ENCODE measurements at regions not wholly inside any gene's neighbourhood (a gene's known extent, or its start where the extent isn't known, plus 50 kb on each side); places are given as distances from the start of the nearest gene placed in this dataset.

DNA sequence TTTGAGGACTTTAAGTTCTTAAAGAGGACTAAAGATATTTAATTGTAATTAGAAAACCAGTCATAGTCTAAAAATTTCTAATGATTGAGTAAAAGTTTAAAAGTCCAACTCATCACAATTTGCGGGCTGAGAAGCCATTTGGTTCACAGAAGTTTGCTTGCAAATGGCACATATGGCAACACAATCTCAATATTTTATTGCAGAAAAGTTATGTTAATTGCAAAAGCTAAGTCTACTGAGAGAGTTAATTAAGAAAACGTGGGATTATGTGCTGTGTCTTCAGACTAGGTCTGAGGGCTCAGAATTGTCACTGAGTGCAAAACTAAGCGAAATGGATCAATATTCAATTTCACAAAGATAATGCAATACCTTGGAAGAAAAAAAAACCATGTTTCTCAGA, 289.7 kb downstream of the PYDC2 start:
- no peak for TF ChIP-seq POLR2A (IDR thresholded peaks at IDR 0.05; ENCODE audit: low read depth, low read length)
- no peak for TF ChIP-seq POLR2AphosphoS5 (IDR thresholded peaks at IDR 0.05; ENCODE audit: low read depth, low read length)
- no peak for TF ChIP-seq SPI1 (IDR thresholded peaks at IDR 0.05; ENCODE audit: low read depth, low read length)
- TF ChIP-seq TAF1 (IDR thresholded peaks at IDR 0.05; ENCODE audit: low read depth, low read length): no peak

Measured in GM12891 (cell line).